ENCODE measurements at regions not wholly inside any gene's neighbourhood (a gene's known extent, or its start where the extent isn't known, plus 50 kb on each side); places are given as distances from the start of the nearest gene placed in this dataset.
"Not testable (repeated sequence)": the region's sequence is repeated elsewhere in the genome, so short reads cannot be mapped to it uniquely, and the experiment has no call there.

DNA sequence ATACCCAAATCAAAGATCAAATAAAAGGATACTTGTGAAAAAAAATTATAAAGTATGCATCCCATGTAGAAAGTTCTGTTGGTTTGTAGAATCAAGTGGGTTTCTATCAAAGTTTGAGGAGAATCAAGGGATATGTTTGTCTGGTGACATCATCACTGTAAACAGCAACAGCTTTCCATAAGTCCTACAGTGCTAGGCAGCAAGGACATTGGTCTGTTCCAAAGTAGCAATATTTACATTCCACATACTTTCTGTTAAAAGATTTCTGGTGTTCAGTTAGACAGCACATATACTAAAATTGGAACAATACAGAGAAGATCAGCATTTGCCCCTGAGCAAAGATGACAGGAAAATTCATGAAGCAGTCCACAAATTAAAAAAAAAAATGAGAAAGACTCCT is 683.9 kb downstream of the XPNPEP1 start:
- no peak overlapping the region for H2AFZ ChIP-seq
- H3K4me1 ChIP-seq (ENCODE audit: insufficient read depth): peaks cover 15% of the 10 kb centered on the region
- DNase-seq (ENCODE audit: low spot score): no peak
- no peaks in the 10 kb centered on the region for H3K27me3 ChIP-seq
- H3K9me2 ChIP-seq (replicated peaks; ENCODE audit: insufficient read depth): no peaks in the 10 kb centered on the region
- no peak overlapping the region for H3K4me2 ChIP-seq
- H3K9me3 ChIP-seq (ENCODE audit: low read depth): no peaks in the 10 kb centered on the region
- no peaks in the 10 kb centered on the region for H3K36me3 ChIP-seq (replicated peaks; ENCODE audit: insufficient read depth, low read depth)
- H3K27ac ChIP-seq: peak overlapping the region; percentile 20
- H3K79me2 ChIP-seq: no peaks in the 10 kb centered on the region
- TF ChIP-seq, protein P1, sequence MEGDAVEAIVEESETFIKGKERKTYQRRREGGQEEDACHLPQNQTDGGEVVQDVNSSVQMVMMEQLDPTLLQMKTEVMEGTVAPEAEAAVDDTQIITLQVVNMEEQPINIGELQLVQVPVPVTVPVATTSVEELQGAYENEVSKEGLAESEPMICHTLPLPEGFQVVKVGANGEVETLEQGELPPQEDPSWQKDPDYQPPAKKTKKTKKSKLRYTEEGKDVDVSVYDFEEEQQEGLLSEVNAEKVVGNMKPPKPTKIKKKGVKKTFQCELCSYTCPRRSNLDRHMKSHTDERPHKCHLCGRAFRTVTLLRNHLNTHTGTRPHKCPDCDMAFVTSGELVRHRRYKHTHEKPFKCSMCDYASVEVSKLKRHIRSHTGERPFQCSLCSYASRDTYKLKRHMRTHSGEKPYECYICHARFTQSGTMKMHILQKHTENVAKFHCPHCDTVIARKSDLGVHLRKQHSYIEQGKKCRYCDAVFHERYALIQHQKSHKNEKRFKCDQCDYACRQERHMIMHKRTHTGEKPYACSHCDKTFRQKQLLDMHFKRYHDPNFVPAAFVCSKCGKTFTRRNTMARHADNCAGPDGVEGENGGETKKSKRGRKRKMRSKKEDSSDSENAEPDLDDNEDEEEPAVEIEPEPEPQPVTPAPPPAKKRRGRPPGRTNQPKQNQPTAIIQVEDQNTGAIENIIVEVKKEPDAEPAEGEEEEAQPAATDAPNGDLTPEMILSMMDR (IDR thresholded peaks at IDR 0.05; ENCODE audit: poor library complexity): no peak
- TF ChIP-seq EZH2 (IDR thresholded peaks at IDR 0.05; ENCODE audit: borderline replicate concordance) (no peak), EZH2phosphoT487 (IDR thresholded peaks at IDR 0.05; ENCODE audit: low read depth, severe bottlenecking, unreplicated experiment) (no peak)
- H4K20me1 ChIP-seq (ENCODE audit: insufficient read depth, poor library complexity, severe bottlenecking): no peaks in the 10 kb centered on the region
- no peak overlapping the region for H3K4me3 ChIP-seq

DNA sequence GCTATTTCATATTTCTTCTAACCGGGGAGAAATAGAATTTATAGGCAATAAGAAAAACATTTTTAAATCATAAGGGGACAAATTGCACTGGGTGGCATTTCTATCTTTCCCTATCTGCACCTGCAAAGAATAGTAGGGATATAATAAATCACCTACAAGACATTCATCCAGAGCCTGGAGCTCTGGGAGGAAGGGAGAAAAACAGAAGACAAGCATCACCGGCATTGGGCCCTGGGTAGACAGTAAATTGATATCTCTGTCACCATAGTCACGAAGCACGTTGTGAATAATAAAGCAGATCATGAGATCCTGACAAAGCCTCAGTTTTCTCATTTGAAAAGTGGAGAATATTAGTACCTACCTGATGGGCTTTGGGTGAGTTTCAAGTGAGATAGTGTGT is 685.6 kb downstream of the XPNPEP1 start:
- H3K79me2 ChIP-seq: no peaks in the 10 kb centered on the region
- no peak for TF ChIP-seq EZH2phosphoT487 (IDR thresholded peaks at IDR 0.05; ENCODE audit: low read depth, severe bottlenecking, unreplicated experiment)
- no peak for TF ChIP-seq EZH2 (IDR thresholded peaks at IDR 0.05; ENCODE audit: borderline replicate concordance)
- TF ChIP-seq, protein P1 (IDR thresholded peaks at IDR 0.05; ENCODE audit: poor library complexity): no peak
- H3K4me2 ChIP-seq: no peak overlapping the region
- H3K4me1 ChIP-seq (ENCODE audit: insufficient read depth): peaks cover 15% of the 10 kb centered on the region
- H3K4me3 ChIP-seq: no peak overlapping the region
- H3K9me3 ChIP-seq (ENCODE audit: low read depth): no peaks in the 10 kb centered on the region
- 87% methylated on average over 4 of the region's 4 CpGs for WGBS (ENCODE audit: low lambda C conversion rate, missing lambda C conversion rate)
- no peak for DNase-seq (ENCODE audit: low spot score)
- H3K36me3 ChIP-seq (replicated peaks; ENCODE audit: insufficient read depth, low read depth): no peaks in the 10 kb centered on the region
- H4K20me1 ChIP-seq (ENCODE audit: insufficient read depth, poor library complexity, severe bottlenecking): no peaks in the 10 kb centered on the region
- H2AFZ ChIP-seq: no peak overlapping the region
- H3K9me2 ChIP-seq (replicated peaks; ENCODE audit: insufficient read depth): no peaks in the 10 kb centered on the region
- H3K27me3 ChIP-seq: no peaks in the 10 kb centered on the region
- H3K27ac ChIP-seq: no peak overlapping the region

DNA sequence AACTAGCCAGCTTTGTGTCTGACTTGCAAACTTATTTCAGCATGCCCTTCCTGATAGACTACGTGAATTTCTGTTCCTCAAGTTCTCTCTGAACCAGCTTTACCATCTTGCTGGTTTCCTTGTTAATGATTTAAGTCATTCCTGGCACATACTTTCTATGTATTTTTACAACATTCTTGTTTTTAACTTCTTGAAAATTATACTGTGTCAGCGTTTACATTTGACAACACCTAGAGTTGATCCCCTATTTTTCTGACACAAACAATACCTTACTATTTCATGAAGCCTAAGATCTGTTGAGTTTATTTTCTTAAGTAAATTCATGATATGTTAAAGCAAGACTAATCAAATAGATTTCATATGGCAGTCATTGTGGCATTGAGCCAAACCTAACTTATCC is 686.3 kb downstream of the XPNPEP1 start:
- no peaks in the 10 kb centered on the region for H3K9me3 ChIP-seq (ENCODE audit: low read depth)
- H3K4me1 ChIP-seq (ENCODE audit: insufficient read depth): peaks cover 15% of the 10 kb centered on the region
- H2AFZ ChIP-seq: no peak overlapping the region
- no peaks in the 10 kb centered on the region for H3K36me3 ChIP-seq (replicated peaks; ENCODE audit: insufficient read depth, low read depth)
- TF ChIP-seq EZH2 (IDR thresholded peaks at IDR 0.05; ENCODE audit: borderline replicate concordance): no peak
- TF ChIP-seq EZH2phosphoT487 (IDR thresholded peaks at IDR 0.05; ENCODE audit: low read depth, severe bottlenecking, unreplicated experiment): no peak
- no peaks in the 10 kb centered on the region for H3K9me2 ChIP-seq (replicated peaks; ENCODE audit: insufficient read depth)
- H3K4me3 ChIP-seq: no peak overlapping the region
- H3K27ac ChIP-seq: no peak overlapping the region
- 88% methylated on average over 2 of the region's 2 CpGs for WGBS (ENCODE audit: low lambda C conversion rate, missing lambda C conversion rate)
- H3K27me3 ChIP-seq: no peaks in the 10 kb centered on the region
- H3K79me2 ChIP-seq: no peaks in the 10 kb centered on the region
- DNase-seq (ENCODE audit: low spot score): no peak
- no peaks in the 10 kb centered on the region for H4K20me1 ChIP-seq (ENCODE audit: insufficient read depth, poor library complexity, severe bottlenecking)
- no peak overlapping the region for H3K4me2 ChIP-seq

DNA sequence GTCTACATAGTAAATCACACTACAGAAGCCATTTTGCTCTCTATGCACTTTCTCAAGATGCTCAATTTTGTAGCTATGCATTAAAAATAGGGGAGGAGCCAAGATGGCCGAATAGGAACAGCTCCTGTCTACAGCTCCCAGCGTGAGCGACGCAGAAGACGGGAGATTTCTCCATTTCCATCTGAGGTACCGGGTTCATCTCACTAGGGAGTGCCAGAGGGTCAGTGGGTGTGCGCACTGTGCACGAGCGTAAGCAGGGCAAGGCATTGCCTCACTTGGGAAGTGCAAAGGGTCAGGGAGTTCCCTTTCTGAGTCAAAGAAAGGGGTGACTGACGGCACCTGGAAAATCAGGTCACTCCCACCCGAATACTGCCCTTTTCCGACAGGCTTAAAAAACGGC is 699.8 kb downstream of the XPNPEP1 start:
- not testable (repeated sequence) for H4K20me1 ChIP-seq (ENCODE audit: insufficient read depth, poor library complexity, severe bottlenecking); H3K36me3 ChIP-seq (replicated peaks; ENCODE audit: insufficient read depth, low read depth); H3K4me1 ChIP-seq (ENCODE audit: insufficient read depth); H3K9me3 ChIP-seq (ENCODE audit: low read depth); H2AFZ ChIP-seq; H3K4me2 ChIP-seq; H3K4me3 ChIP-seq; H3K27ac ChIP-seq; DNase-seq (ENCODE audit: low spot score); H3K27me3 ChIP-seq; H3K79me2 ChIP-seq; H3K9me2 ChIP-seq (replicated peaks; ENCODE audit: insufficient read depth)
- 96% methylated on average over 13 of the region's 13 CpGs for WGBS (ENCODE audit: low lambda C conversion rate, missing lambda C conversion rate)
